Ishikawa (cell line): ENCODE measurements at regions not wholly inside any gene's neighbourhood (a gene's known extent, or its start where the extent isn't known, plus 50 kb on each side); places are given as distances from the start of the nearest gene placed in this dataset.

ENCODE experiments used
- CREB1 ChIP-seq: IDR thresholded peaks from 2 replicates; pipeline ENCODE4 v1.6.1; 2012; ENCODE audit warnings: low read depth
- RAD21 ChIP-seq: IDR thresholded peaks from 2 replicates; pipeline ENCODE4 v1.6.1; 2012; ENCODE audit warnings: low read depth
- YY1 ChIP-seq: IDR thresholded peaks from 2 replicates; pipeline ENCODE4 v1.6.1; 2012; ENCODE audit warnings: low read depth

GRCh38 chr3:31409866-31410265, 122.9 kb upstream of the STT3B start:
- TF ChIP-seq RAD21: no peak
- no peak for TF ChIP-seq CREB1
- no peak for TF ChIP-seq YY1
